ENCODE measurements at regions not wholly inside any gene's neighbourhood (a gene's known extent, or its start where the extent isn't known, plus 50 kb on each side); places are given as distances from the start of the nearest gene placed in this dataset.

GRCh38 chr1:234999513-234999940 is 129.1 kb downstream of the TOMM20 start:
- Histone ChIP-seq H4K20me1 (ENCODE audit: control insufficient read depth, insufficient read depth, insufficient read length) (no peaks in the 10 kb centered on the region), H2BK12ac (ENCODE audit: insufficient read length, low read depth, low read length) (no peak overlapping the region), H3K14ac (ENCODE audit: insufficient read depth, low read length) (no peak overlapping the region), H2BK5ac (ENCODE audit: insufficient read length, low read length) (no peak overlapping the region), H3T11ph (ENCODE audit: low read length) (no peak overlapping the region), H3K56ac (ENCODE audit: insufficient read length, low read depth, low read length) (no peak overlapping the region), H3K79me1 (ENCODE audit: insufficient read depth, low read depth, low read length, poor library complexity, severe bottlenecking) (no peaks in the 10 kb centered on the region), H3K18ac (ENCODE audit: insufficient read length, low read depth, low read length) (no peak overlapping the region), H2BK15ac (ENCODE audit: low read depth, low read length) (no peak overlapping the region), H3K4me1 (ENCODE audit: insufficient read depth, low read length) (no peaks in the 10 kb centered on the region), H3K9ac (ENCODE audit: extremely low read depth, insufficient read length, low read length) (no peak overlapping the region), H2AFZ (ENCODE audit: low read length) (no peak overlapping the region), H3K27ac (ENCODE audit: insufficient read length, low read depth, low read length) (no peak overlapping the region), H3K23ac (ENCODE audit: insufficient read length, low read depth, low read length) (no peak overlapping the region), H3K4ac (ENCODE audit: low read depth, low read length) (no peak overlapping the region), H2BK120ac (ENCODE audit: low read depth, low read length, poor library complexity, severe bottlenecking) (no peak overlapping the region), H4K5ac (ENCODE audit: insufficient read length, low read depth, low read length) (no peak overlapping the region), H2AK5ac (ENCODE audit: insufficient read length, low read length) (no peak overlapping the region), H3K9me3 (ENCODE audit: control insufficient read depth, low read depth, low read length) (no peaks in the 10 kb centered on the region), H3K79me2 (ENCODE audit: insufficient read depth, low read length) (no peaks in the 10 kb centered on the region), H4K91ac (ENCODE audit: insufficient read length, low read depth, low read length) (no peak overlapping the region), H3K27me3 (ENCODE audit: insufficient read depth, low read length) (no peaks in the 10 kb centered on the region), H2BK20ac (ENCODE audit: low read depth, low read length, poor library complexity, severe bottlenecking) (no peak overlapping the region), H4K8ac (replicated peaks; ENCODE audit: insufficient read length, low read depth, low read length) (no peak overlapping the region), H3K23me2 (ENCODE audit: insufficient read length, low read depth, low read length, poor library complexity, severe bottlenecking) (no peaks in the 10 kb centered on the region), H3K4me2 (ENCODE audit: insufficient read depth, insufficient read length, low read length) (no peak overlapping the region)
- no peak for DNase-seq
- no peaks in the 10 kb centered on the region; a peak in 1 of 5 replicates for H3K9me3 Mint-ChIP-seq
- peaks cover 14 to 16% of the 10 kb centered on the region in 2 experiments for H3K4me1 Mint-ChIP-seq
- TF ChIP-seq, protein P1, sequence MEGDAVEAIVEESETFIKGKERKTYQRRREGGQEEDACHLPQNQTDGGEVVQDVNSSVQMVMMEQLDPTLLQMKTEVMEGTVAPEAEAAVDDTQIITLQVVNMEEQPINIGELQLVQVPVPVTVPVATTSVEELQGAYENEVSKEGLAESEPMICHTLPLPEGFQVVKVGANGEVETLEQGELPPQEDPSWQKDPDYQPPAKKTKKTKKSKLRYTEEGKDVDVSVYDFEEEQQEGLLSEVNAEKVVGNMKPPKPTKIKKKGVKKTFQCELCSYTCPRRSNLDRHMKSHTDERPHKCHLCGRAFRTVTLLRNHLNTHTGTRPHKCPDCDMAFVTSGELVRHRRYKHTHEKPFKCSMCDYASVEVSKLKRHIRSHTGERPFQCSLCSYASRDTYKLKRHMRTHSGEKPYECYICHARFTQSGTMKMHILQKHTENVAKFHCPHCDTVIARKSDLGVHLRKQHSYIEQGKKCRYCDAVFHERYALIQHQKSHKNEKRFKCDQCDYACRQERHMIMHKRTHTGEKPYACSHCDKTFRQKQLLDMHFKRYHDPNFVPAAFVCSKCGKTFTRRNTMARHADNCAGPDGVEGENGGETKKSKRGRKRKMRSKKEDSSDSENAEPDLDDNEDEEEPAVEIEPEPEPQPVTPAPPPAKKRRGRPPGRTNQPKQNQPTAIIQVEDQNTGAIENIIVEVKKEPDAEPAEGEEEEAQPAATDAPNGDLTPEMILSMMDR (conservative IDR thresholded peaks at IDR 0.05): no peak
- WGBS (ENCODE audit: extremely low coverage, insufficient read length, low lambda C conversion rate): no CpG with 5 or more reads among the region's 10 CpGs
- H3K27me3 Mint-ChIP-seq (ENCODE audit: low read depth): no peaks in the 10 kb centered on the region
- H3K4me3 Mint-ChIP-seq: no peak overlapping the region
- no peaks in the 10 kb centered on the region; a peak in 1 of 7 replicates for H3K36me3 Mint-ChIP-seq (ENCODE audit: insufficient read depth in 1 of 3, low read depth in 3 of 3)
- H3K27ac Mint-ChIP-seq: no peak overlapping the region

Measured in H9 (cell line).